GM12878 (cell line): ENCODE measurements at regions not wholly inside any gene's neighbourhood (a gene's known extent, or its start where the extent isn't known, plus 50 kb on each side); places are given as distances from the start of the nearest gene placed in this dataset.

ENCODE experiments used
- ATAC-seq: fragments of 200-7000 bp; cut with Tn5 transposase; 3 replicates; pipeline ENCODE4 v1.9.1; 2020; ENCODE audit warnings: mild to moderate bottlenecking, moderate library complexity
- BruUV-seq: library from RNA; stranded (reverse); fragments of 400-500 nt; replicated peaks from 2 replicates; lab custom pipeline; 2021; lab: Mats Ljungman, UMichigan
- CTCF ChIA-PET: fragments of 300-600 bp; sonication (Branson Sonifier 250); formaldehyde crosslinking; extraction: SDS; loops from one replicate; lab custom pipeline; 2021; ENCODE audit warnings: inconsistent platforms; lab: Yijun Ruan, JAX
- POLR2A ChIA-PET: fragments of 350-600 bp; formaldehyde crosslinking; extraction: SDS; loops from one replicate; lab custom pipeline; 2021; ENCODE audit warnings: inconsistent platforms; lab: Charles Lee
- RAD21 ChIA-PET: fragments of 300-600 bp; sonication (Branson Sonifier 250); formaldehyde crosslinking; loops from one replicate; lab custom pipeline; 2023; ENCODE audit warnings: antibody characterized with exemption; ENCODE audit not compliant: unreplicated experiment; lab: Charles Lee
- SMC1A ChIA-PET: fragments of 300-600 bp; sonication (Branson Sonifier 250); formaldehyde crosslinking; loops from one replicate; lab custom pipeline; 2023; ENCODE audit not compliant: unreplicated experiment, uncharacterized antibody; lab: Charles Lee
- DNase-seq: peaks from one replicate; pipeline ENCODE4 v3.0.0-alpha.2; 2011; ENCODE audit warnings: low read depth, low spot score
- FAIRE-seq: peaks from 3 replicates; lab custom pipeline; 2011; peaks lifted over from hg19 to GRCh38; lab: Jason Lieb, UNC
- H2AFZ ChIP-seq: 2 replicates; pipeline ENCODE4 v1.6.0; 2011; ENCODE audit warnings: low read depth, low read length, control low read depth; ENCODE audit not compliant: control insufficient read depth
- H3K27ac ChIP-seq: 2 replicates; pipeline ENCODE4 v1.5.1; 2011; ENCODE audit warnings: control low read depth; ENCODE audit not compliant: control insufficient read depth, insufficient read depth
- H3K27me3 ChIP-seq, 2 experiments: replicated peaks in 1 of 2; 2 replicates each; pipeline versions ENCODE4 v1.6.0 to v1.6.1; 2011; ENCODE audit warnings: low read length in 1 of 2; ENCODE audit not compliant: control insufficient read depth in 2 of 2, insufficient read depth in 2 of 2
- H3K36me3 ChIP-seq, 2 experiments: 2 replicates each; pipeline ENCODE4 v1.5.1; 2011; ENCODE audit warnings: low read length in 1 of 2; ENCODE audit not compliant: control insufficient read depth in 2 of 2, insufficient read depth in 2 of 2
- H3K4me1 ChIP-seq: 2 replicates; pipeline ENCODE4 v1.6.1; 2011; ENCODE audit warnings: mild to moderate bottlenecking, low read length, moderate library complexity, mixed read lengths; ENCODE audit not compliant: control insufficient read depth, insufficient read depth
- H3K4me2 ChIP-seq: 2 replicates; pipeline ENCODE4 v1.6.0; 2011; ENCODE audit warnings: control low read depth; ENCODE audit not compliant: control insufficient read depth, insufficient read depth
- H3K4me3 ChIP-seq: fragments of 200-600 bp; sonication (generic); 2 replicates; pipeline ENCODE4 v1.5.1; 2016
- H3K79me2 ChIP-seq: 2 replicates; pipeline ENCODE4 v1.6.0; 2011; ENCODE audit warnings: low read length; ENCODE audit not compliant: control insufficient read depth, insufficient read depth
- H3K9ac ChIP-seq: 2 replicates; pipeline ENCODE4 v1.8.0; 2011; ENCODE audit warnings: low read length, control low read depth, mixed read lengths; ENCODE audit not compliant: control insufficient read depth, insufficient read depth
- H3K9me3 ChIP-seq: replicated peaks from 3 replicates; pipeline ENCODE4 v1.5.1; 2011; ENCODE audit warnings: mild to moderate bottlenecking, low read length; ENCODE audit not compliant: control insufficient read depth, insufficient read depth
- H4K20me1 ChIP-seq: 2 replicates; pipeline ENCODE4 v1.6.0; 2011; ENCODE audit not compliant: control insufficient read depth, insufficient read depth
- ASH2L ChIP-seq: fragments of 300-600, 200-600 bp; sonication (generic); IDR thresholded peaks from 2 replicates; pipeline ENCODE4 v1.6.1; 2017; ENCODE audit warnings: low read depth, mild to moderate bottlenecking, borderline replicate concordance
- CREB1 ChIP-seq: IDR thresholded peaks from 2 replicates; pipeline ENCODE4 v1.6.1; 2012; ENCODE audit warnings: low read depth, mild to moderate bottlenecking, inconsistent platforms
- KAT2A ChIP-seq: conservative IDR thresholded peaks from 2 replicates; pipeline ENCODE4 v1.6.1; 2011; ENCODE audit warnings: low read depth, low read length; ENCODE audit not compliant: control insufficient read depth
- LARP7 ChIP-seq: fragments of 450-650 bp; IDR thresholded peaks from 2 replicates; pipeline ENCODE4 v1.6.1; 2017; ENCODE audit warnings: mild to moderate bottlenecking
- MEF2A ChIP-seq: IDR thresholded peaks from 2 replicates; pipeline ENCODE4 v1.6.1; 2011; ENCODE audit warnings: low read depth, mild to moderate bottlenecking, low read length, moderate library complexity; ENCODE audit not compliant: insufficient read depth
- NFXL1 ChIP-seq: fragments of 450-650 bp; IDR thresholded peaks from 2 replicates; pipeline ENCODE4 v1.6.1; 2017; ENCODE audit warnings: antibody characterized with exemption, mild to moderate bottlenecking, borderline replicate concordance
- POLR2AphosphoS5 ChIP-seq: IDR thresholded peaks from 2 replicates; pipeline ENCODE4 v1.6.1; 2011; ENCODE audit warnings: mild to moderate bottlenecking, low read length, inconsistent platforms
- RAD21 ChIP-seq: IDR thresholded peaks from 2 replicates; pipeline ENCODE4 v1.6.1; 2011; ENCODE audit warnings: mild to moderate bottlenecking, low read depth, low read length, moderate library complexity; ENCODE audit not compliant: insufficient read depth
- SMC3 ChIP-seq: IDR thresholded peaks from 2 replicates; pipeline ENCODE4 v1.6.1; 2011; ENCODE audit warnings: low read length, improper control_type of control experiment, borderline replicate concordance
- SREBF2 ChIP-seq: IDR thresholded peaks from 2 replicates; pipeline ENCODE4 v1.6.1; 2012; ENCODE audit warnings: mild to moderate bottlenecking, low read length
- TCF7 ChIP-seq: IDR thresholded peaks from 2 replicates; pipeline ENCODE4 v1.6.1; 2014; ENCODE audit warnings: antibody characterized with exemption, borderline replicate concordance
- WGBS: methylation state at CpG from one replicate; pipeline ENCODE4 v1.1.6; 2016; ENCODE audit warnings: low lambda C conversion rate; ENCODE audit not compliant: insufficient replicate concordance, insufficient coverage; ENCODE audit errors: missing lambda C conversion rate; 5-methylcytosine and 5-hydroxymethylcytosine counted together
- in situ Hi-C: fragments of 300-500 bp; cut with MboI; formaldehyde crosslinking; loops from 9 replicates; pipeline ENCODE4 v1.14.3; 2018; ENCODE audit warnings: mixed read lengths
- intact Hi-C: fragments of 100-400 bp; cut with micrococcal nuclease; formaldehyde crosslinking; loops from one replicate; pipeline ENCODE4 v1.14.2; 2022; ENCODE audit not compliant: unreplicated experiment
- TF ChIP-seq, protein P1 (sequence below): IDR thresholded peaks from 2 replicates; pipeline ENCODE4 v1.6.1; 2011; ENCODE audit warnings: mild to moderate bottlenecking, low read depth, low read length, moderate library complexity; ENCODE audit not compliant: insufficient replicate concordance
- TF ChIP-seq, protein P2 (sequence below): IDR thresholded peaks from 2 replicates; pipeline ENCODE4 v1.6.1; 2011; ENCODE audit warnings: borderline replicate concordance, low read depth, mild to moderate bottlenecking, moderate library complexity, mixed read lengths, low read length; ENCODE audit not compliant: insufficient read depth; ENCODE audit errors: extremely low read length
- TF ChIP-seq, protein P3 (sequence below): fragments of 450-650 bp; formaldehyde crosslinking; IDR thresholded peaks from 2 replicates; pipeline ENCODE4 v1.4.0; 2020; ENCODE audit warnings: mild to moderate bottlenecking, moderate library complexity
- TF ChIP-seq, protein P4 (sequence below): fragments of 450-650 bp; IDR thresholded peaks from 2 replicates; pipeline ENCODE4 v1.6.1; 2018; ENCODE audit warnings: borderline replicate concordance, mild to moderate bottlenecking; ENCODE audit not compliant: partially characterized antibody

DNA sequence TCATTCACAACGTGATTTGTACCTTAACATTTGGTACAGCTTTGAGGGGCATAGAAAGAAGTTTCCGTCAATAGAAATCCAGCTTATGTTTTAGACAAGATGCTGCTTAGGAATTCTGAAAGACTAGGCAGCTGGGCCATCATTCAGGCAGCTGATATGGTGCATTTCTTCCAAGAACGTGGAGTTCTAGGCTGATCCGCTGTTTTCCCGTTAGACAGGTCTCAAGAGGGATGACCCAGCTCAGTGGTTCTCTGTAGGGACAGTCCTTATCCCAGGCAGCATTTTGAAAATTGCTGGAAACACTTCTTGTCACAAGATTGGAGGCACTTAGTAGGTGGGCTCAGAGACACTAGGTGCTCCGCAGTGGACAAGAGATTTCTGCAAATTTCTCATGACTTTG lies 242.7 kb upstream of the FOXK1 start:
- no peak for FAIRE-seq
- SMC1A ChIA-PET = no interaction called here
- WGBS = 15% methylated on average over 6 of the region's 6 CpGs
- TF ChIP-seq, protein P1, sequence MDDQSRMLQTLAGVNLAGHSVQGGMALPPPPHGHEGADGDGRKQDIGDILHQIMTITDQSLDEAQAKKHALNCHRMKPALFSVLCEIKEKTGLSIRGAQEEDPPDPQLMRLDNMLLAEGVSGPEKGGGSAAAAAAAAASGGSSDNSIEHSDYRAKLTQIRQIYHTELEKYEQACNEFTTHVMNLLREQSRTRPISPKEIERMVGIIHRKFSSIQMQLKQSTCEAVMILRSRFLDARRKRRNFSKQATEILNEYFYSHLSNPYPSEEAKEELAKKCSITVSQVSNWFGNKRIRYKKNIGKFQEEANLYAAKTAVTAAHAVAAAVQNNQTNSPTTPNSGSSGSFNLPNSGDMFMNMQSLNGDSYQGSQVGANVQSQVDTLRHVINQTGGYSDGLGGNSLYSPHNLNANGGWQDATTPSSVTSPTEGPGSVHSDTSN = no peak
- TF ChIP-seq NFXL1 (no peak), POLR2AphosphoS5 (no peak), MEF2A (no peak), KAT2A (no peak), SMC3 (no peak), ASH2L (no peak), RAD21 (no peak), LARP7 (no peak), TCF7 (no peak), CREB1 (no peak), SREBF2 (no peak)
- TF ChIP-seq, protein P2, sequence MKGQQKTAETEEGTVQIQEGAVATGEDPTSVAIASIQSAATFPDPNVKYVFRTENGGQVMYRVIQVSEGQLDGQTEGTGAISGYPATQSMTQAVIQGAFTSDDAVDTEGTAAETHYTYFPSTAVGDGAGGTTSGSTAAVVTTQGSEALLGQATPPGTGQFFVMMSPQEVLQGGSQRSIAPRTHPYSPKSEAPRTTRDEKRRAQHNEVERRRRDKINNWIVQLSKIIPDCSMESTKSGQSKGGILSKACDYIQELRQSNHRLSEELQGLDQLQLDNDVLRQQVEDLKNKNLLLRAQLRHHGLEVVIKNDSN = no peak
- TF ChIP-seq, protein P3, sequence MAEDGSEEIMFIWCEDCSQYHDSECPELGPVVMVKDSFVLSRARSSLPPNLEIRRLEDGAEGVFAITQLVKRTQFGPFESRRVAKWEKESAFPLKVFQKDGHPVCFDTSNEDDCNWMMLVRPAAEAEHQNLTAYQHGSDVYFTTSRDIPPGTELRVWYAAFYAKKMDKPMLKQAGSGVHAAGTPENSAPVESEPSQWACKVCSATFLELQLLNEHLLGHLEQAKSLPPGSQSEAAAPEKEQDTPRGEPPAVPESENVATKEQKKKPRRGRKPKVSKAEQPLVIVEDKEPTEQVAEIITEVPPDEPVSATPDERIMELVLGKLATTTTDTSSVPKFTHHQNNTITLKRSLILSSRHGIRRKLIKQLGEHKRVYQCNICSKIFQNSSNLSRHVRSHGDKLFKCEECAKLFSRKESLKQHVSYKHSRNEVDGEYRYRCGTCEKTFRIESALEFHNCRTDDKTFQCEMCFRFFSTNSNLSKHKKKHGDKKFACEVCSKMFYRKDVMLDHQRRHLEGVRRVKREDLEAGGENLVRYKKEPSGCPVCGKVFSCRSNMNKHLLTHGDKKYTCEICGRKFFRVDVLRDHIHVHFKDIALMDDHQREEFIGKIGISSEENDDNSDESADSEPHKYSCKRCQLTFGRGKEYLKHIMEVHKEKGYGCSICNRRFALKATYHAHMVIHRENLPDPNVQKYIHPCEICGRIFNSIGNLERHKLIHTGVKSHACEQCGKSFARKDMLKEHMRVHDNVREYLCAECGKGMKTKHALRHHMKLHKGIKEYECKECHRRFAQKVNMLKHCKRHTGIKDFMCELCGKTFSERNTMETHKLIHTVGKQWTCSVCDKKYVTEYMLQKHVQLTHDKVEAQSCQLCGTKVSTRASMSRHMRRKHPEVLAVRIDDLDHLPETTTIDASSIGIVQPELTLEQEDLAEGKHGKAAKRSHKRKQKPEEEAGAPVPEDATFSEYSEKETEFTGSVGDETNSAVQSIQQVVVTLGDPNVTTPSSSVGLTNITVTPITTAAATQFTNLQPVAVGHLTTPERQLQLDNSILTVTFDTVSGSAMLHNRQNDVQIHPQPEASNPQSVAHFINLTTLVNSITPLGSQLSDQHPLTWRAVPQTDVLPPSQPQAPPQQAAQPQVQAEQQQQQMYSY = no peak
- TF ChIP-seq, protein P4, sequence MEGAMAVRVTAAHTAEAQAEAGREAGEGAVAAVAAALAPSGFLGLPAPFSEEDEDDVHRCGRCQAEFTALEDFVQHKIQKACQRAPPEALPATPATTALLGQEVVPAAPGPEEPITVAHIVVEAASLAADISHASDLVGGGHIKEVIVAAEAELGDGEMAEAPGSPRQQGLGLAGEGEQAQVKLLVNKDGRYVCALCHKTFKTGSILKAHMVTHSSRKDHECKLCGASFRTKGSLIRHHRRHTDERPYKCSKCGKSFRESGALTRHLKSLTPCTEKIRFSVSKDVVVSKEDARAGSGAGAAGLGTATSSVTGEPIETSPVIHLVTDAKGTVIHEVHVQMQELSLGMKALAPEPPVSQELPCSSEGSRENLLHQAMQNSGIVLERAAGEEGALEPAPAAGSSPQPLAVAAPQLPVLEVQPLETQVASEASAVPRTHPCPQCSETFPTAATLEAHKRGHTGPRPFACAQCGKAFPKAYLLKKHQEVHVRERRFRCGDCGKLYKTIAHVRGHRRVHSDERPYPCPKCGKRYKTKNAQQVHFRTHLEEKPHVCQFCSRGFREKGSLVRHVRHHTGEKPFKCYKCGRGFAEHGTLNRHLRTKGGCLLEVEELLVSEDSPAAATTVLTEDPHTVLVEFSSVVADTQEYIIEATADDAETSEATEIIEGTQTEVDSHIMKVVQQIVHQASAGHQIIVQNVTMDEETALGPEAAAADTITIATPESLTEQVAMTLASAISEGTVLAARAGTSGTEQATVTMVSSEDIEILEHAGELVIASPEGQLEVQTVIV = no peak

More for the DNA sequence above, 242.7 kb upstream of the FOXK1 start:
- RAD21 ChIA-PET = no interaction called here
- Histone ChIP-seq H3K27me3 (no peaks in the 10 kb centered on the region), H3K9ac (no peak overlapping the region), H3K4me1 (no peaks in the 10 kb centered on the region), H3K4me3 (no peak overlapping the region), H2AFZ (no peak overlapping the region), H3K9me3 (no peaks in the 10 kb centered on the region; the same call in 1 of the 3 replicates), H3K4me2 (no peak overlapping the region), H3K79me2 (no peaks in the 10 kb centered on the region), H3K36me3 (no peaks in the 10 kb centered on the region), H3K27ac (no peak overlapping the region), H4K20me1 (no peaks in the 10 kb centered on the region)
- no peak for DNase-seq
- BruUV-seq = no TSS peak
- POLR2A ChIA-PET = no interaction called here
- in situ Hi-C loops (no loop called here), intact Hi-C loops (no loop called here)
- no peak for ATAC-seq
- CTCF ChIA-PET = no interaction called here
